ENCODE measurements at regions not wholly inside any gene's neighbourhood (a gene's known extent, or its start where the extent isn't known, plus 50 kb on each side); places are given as distances from the start of the nearest gene placed in this dataset.

GRCh38 chr14:62269204-62269603, 507.0 kb downstream of the SNAPC1 start:
- DNase-seq (ENCODE audit: low read depth), result no peak

- no peak for DNase-seq (ENCODE audit: low read depth)
Measured at GRCh38 chr14:62270236-62270635, 508.0 kb downstream of the SNAPC1 start.

DNA sequence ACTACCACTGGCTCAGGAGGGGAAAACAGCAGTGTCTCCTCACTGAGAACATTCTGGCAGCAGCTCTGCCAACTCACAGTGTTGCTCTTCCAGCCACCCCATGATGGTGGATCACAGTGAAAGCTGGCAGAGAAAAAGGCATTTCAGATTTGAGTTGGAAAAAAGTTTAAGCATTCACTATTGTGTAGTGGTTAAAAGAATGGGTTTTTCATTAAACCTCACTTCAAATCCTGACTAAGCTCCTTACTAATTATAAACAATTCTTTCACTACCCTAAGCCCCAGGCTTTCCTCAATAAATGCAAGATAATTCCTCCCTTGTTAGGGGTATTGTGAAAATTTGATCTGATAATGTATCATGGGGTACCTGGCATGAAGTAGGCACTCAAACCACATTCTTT, 518.1 kb downstream of the SNAPC1 start:
- no peak for DNase-seq (ENCODE audit: low read depth)

DNA sequence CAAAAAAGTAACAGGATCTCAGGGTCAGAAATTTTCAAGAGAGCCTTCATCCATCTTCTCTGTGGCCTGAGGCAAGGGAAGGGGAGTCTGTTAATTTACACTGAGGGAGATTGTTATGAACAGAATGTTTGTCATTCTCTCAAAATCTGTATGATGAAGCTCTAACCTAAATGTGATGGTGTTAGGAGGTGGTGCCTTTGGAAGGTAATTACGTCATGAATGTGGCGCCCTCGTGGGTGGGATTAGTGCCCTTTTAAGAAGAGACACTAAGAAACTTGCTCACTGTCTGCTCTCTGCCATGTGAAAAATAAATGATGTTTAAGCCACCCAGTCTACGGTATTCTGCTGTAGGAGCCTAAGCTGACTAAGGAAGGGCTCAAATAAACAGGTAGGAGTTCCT, 521.6 kb downstream of the SNAPC1 start:
- DNase-seq (ENCODE audit: low read depth), result no peak

- DNase-seq (ENCODE audit: low read depth), result peak; percentile 55
Measured at GRCh38 chr14:62289471-62289870, 527.3 kb downstream of the SNAPC1 start.

DNA sequence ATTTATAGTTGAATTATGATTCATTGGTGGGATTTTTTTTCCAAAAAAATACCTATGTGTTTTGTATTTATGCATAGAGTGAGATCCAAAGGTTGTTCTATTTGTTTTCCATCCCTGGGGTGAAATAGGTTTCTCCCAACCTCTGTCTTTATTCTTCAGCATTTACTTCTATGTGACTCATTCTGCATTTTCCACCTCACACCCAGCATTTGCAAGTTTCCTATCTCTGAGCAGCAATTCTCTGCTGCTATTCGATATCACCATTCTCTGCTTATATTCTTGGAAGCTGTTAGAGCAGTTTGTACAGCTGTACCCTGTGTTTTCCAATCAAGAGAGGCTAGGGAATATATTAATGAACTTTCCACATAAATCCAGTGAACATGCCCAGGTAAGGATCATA, 538.9 kb downstream of the SNAPC1 start:
- DNase-seq (ENCODE audit: low read depth), result no peak

DNA sequence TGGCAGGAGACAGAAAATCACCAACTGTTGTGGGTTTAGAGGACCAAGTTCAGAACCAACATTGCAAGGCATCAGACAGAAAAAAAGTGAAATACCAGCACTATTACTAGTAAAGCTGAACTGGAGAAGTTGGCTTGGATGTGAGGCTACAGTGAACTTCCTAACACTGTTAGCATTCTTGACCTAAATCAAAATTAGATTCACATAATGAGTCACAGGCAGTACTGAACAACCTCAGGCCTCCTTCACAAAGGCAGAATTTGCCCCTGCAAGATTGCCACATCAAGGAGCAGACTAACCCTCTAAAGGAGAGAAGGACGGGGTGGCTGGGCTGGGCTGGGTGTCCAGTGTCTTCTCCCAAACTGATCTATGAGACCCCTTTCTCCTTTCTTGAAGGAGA, 539.7 kb downstream of the SNAPC1 start:
- DNase-seq (ENCODE audit: low read depth), result peak; percentile 61

GRCh38 chr14:62303437-62303836, 541.2 kb downstream of the SNAPC1 start:
- no peak for DNase-seq (ENCODE audit: low read depth)

DNA sequence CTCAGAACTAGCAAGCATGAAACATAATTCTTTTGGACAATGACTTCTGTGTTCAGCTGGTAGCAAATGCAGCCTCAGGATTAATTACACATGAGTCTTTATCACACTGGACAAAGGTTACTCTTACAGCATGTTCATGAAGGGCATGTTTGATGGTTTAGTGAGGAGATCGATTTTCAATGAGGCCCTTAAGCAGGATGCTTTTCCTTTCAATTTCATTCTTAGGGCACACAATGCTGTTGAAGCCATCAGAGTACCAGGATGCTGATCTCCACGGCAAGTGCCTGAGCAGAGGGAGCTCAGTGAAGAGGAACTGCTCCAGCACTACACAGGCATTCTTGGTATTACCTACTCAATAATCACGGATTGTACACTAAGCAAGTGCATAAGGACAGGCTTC, 542.0 kb downstream of the SNAPC1 start:
- DNase-seq (ENCODE audit: low read depth), result no peak

- no peak for DNase-seq (ENCODE audit: low read depth)
Measured at GRCh38 chr14:62307844-62308243, 545.6 kb downstream of the SNAPC1 start.

DNA sequence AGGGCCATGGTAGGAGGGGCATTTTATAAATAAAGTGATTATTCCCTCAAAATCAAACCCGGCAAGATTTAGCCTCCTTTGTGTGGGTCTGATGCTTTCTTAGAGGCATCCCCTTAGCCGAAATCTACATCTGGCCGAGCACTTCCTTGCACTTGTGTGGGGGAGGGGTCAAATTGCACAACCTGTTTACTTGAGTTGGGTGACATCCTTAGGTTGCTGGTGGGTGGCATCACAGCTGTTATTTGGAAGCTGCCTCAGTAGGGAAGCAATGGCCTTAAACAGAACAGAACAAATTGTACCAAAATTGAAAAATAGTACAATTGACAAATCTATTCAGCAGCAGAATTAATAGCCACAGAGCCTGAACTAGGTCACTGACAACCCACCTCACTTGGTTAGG, 546.1 kb downstream of the SNAPC1 start:
- DNase-seq (ENCODE audit: low read depth), result no peak

- DNase-seq (ENCODE audit: low read depth), result no peak
Measured at GRCh38 chr14:62308891-62309290, 546.7 kb downstream of the SNAPC1 start.

DNA sequence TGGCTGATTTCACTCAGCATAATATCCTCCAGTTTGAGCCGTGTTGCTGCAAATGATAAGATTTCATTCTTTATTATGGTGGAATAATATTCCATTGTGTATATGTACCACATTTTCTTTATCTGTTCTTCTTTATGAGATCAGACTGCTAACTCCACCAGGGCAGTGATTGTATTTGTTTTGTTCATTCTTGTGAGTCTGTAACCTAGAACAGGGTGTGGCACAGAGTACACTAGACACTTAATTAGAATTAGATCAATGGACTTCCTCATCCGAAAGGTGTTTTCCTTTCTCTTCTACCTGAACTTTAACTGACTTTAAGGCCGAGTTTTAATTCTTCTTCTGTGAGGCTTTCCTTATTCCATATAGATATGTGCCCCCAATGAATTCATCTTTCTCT, 551.0 kb downstream of the SNAPC1 start:
- DNase-seq (ENCODE audit: low read depth), result no peak

DNA sequence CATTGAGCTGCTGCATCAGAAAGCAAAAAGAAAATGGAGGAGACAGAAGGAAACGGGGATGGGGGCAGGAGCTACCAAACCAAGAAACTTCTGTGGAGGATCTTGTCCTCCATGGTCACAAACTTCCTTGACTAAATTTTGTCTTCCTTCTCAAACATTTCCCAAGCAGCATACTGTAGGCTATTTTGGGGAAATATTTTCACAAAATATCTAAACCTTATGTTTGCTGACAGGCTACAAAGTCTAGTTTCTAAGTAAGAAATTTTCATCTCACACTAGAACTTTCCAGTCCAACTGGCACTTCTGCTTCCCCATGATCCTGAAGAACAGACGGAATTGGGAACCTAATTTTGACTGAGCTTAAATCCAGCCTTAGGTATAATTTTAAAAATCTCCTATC, 552.0 kb downstream of the SNAPC1 start:
- no peak for DNase-seq (ENCODE audit: low read depth)

DNA sequence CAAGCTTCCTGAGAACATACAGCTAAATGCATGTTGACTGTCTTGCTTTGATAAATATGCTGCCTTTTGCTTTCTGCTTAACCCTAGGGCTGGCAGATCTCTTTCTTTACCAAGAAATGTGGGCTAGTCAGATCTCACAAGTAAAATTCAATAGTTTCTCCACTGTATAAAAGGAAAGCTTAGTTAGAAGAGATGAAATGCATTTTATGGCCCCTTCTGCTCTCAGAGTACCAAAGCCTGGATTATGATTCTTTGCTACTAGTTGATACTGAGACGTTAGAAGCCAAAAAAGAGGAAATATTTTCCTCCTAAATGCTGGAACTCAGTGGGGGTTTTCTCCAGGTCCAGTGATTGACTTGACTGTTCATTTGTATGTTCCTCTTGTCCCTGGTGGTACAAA, 552.7 kb downstream of the SNAPC1 start:
- DNase-seq (ENCODE audit: low read depth), result no peak

GRCh38 chr14:62315631-62316030, 553.4 kb downstream of the SNAPC1 start:
- DNase-seq (ENCODE audit: low read depth), result no peak

- DNase-seq (ENCODE audit: low read depth), result peak; percentile 79
Measured at GRCh38 chr14:62322216-62322615, 560.0 kb downstream of the SNAPC1 start.

GRCh38 chr14:62329427-62329826, 567.2 kb downstream of the SNAPC1 start:
- DNase-seq (ENCODE audit: low read depth), result peak; percentile 27

GRCh38 chr14:62347562-62348011, 585.4 kb downstream of the SNAPC1 start:
- no peak for DNase-seq (ENCODE audit: low read depth)

DNA sequence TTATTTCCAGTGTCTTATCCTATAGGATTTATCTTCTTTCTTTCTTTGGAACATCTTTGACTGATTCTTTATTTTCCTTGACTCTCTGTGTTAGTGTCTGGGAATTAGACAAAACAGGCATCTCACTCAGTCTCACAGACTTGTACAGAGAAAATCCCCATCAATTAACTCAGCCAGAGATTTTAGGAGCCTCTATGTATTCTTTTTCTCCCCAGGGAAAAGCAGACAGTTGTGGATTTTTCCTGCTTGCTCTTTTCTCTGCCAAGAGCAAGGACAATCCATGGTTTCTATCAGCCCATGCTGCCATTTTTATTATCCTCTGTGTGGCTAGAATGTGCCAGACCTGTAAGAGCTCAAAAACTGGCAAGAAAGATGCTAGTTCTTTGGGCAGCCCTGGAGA, 595.1 kb downstream of the SNAPC1 start:
- DNase-seq (ENCODE audit: low read depth), result no peak

- no peak for DNase-seq (ENCODE audit: low read depth)
Measured at GRCh38 chr14:62364161-62364560, 601.9 kb downstream of the SNAPC1 start.

DNA sequence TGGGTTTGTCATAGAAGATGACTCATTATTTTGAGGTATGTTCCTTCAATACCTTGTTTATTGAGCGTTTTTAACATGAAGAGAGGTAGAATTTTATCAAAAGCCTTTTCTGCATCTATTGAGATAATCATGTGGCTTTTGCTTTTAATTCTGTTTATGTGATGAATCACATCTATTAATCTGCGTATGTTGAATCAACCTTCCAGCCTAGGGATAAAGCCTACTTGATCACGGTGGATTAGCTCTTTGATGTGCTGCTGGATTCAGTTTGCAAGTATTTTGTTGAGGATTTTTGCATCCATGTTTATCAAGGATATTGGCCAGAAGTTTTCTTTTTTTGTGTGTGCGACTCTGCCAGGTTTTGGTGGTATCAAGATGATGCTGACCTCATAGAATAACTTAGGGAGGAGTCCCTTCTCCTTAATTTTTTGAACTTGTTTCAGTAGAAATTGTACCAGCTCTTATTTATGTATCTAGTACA, 602.6 kb downstream of the SNAPC1 start:
- DNase-seq (ENCODE audit: low read depth), result no peak

DNA sequence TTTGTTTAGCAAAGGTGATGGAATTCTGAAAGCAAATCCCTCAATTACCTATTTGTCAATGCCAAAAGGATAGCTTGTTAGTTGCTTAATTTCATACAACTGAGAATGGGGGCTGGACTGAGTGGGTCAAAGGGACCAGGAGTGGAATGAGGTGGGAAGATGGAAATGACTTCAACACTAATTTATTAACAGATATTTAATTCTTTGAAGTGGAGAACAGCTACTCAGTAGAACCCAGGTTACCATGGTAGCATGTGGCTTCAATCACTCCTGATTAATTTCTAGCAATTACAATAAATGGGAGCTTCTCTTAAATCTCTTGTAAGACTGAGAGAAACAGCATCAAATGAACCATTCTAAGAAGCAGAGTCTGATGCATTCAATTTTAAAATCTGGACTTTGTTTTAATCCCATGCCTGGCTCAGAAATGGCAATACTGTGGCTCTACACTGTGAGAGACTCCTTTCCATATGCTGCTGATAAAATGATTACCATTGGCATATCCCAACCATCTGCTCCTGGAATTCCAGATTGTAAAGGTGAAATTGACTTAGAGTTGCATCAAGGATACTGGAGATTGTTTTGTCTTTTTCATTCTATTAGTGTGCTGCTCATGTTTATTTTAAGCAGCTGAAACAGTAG, 607.8 kb downstream of the SNAPC1 start:
- no peak for DNase-seq (ENCODE audit: low read depth)

DNA sequence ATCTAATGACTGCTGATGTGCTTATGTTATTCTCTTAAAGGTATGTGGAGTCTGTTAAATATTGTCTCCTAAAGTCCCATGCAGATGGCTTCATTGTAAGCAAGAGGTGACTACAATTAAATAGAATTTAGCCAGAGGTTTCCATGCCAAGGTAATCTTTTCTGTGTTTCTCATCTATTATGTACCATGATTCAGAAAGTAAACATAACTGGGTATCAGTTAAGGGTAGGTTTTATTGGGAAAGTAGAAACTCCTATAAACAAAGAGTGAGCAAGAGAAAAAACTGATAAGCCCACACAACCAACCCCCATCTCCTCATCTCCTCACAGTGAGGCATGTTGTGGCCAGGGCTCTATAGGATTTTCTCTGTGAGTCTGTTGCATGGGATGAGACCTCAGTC, 611.7 kb downstream of the SNAPC1 start:
- DNase-seq (ENCODE audit: low read depth), result no peak

Data from GM04503 (cell line).